Breast epithelium (tissue), 4 donors: ENCODE measurements at regions not wholly inside any gene's neighbourhood (a gene's known extent, or its start where the extent isn't known, plus 50 kb on each side); places are given as distances from the start of the nearest gene placed in this dataset.
"Not testable (repeated sequence)": the region's sequence is repeated elsewhere in the genome, so short reads cannot be mapped to it uniquely, and the experiment has no call there.

Source experiments
- DNase-seq, 2 donors: peaks; one replicate each; pipeline ENCODE4 v3.0.0-alpha.2; 2019; ENCODE audit warnings: low spot score in 2 of 2
- H3K27ac ChIP-seq, 2 donors: fragments of 200-600 bp; sonication (generic) in 1 of 2; one replicate each; pipeline ENCODE4 v1.5.1; 2016 to 2019; ENCODE audit warnings: mild to moderate bottlenecking in 1 of 2
- H3K27me3 ChIP-seq, 2 donors: fragments of 200-600 bp; sonication (generic) in 1 of 2; one replicate each; pipeline versions ENCODE4 v1.5.1 to v1.6.0; 2017 to 2019; ENCODE audit warnings: control low read depth in 1 of 2, mild to moderate bottlenecking in 1 of 2
- H3K36me3 ChIP-seq: fragments of 200-600 bp; one replicate; pipeline ENCODE4 v1.5.1; 2019
- H3K4me1 ChIP-seq, 2 donors: fragments of 200-600 bp; sonication (generic); one replicate each; pipeline ENCODE4 v1.5.1; 2016 to 2019; ENCODE audit warnings: control low read depth in 1 of 2
- H3K4me3 ChIP-seq, 3 donors: fragments of 200-600 bp; sonication (generic); 1 replicate in 2 of 3; 2 replicates in 1 of 3; pipeline ENCODE4 v1.5.1; 2016 to 2019; ENCODE audit warnings: mild to moderate bottlenecking in 3 of 3, moderate library complexity in 2 of 3
- H3K9me3 ChIP-seq, 2 donors: fragments of 200-600 bp; sonication (generic) in 1 of 2; one replicate each; pipeline ENCODE4 v1.5.1; 2016 to 2019; ENCODE audit warnings: control low read depth in 1 of 2
- CTCF ChIP-seq, 3 donors: fragments of 450-650 bp; IDR thresholded peaks; one replicate each; pipeline ENCODE4 v1.5.1; 2016 to 2017; ENCODE audit warnings: antibody characterized with exemption in 3 of 3, mild to moderate bottlenecking in 3 of 3, moderate library complexity in 3 of 3
- POLR2A ChIP-seq: fragments of 450-650 bp; IDR thresholded peaks from one replicate; pipeline ENCODE4 v1.6.1; 2016; ENCODE audit warnings: antibody characterized with exemption, mild to moderate bottlenecking, moderate library complexity
- POLR2AphosphoS5 ChIP-seq, 3 donors: sonication (generic); formaldehyde crosslinking; IDR thresholded peaks; one replicate each; pipeline ENCODE4 v1.6.1; 2017; ENCODE audit warnings: antibody characterized with exemption in 3 of 3
- intact Hi-C: fragments of 100-400 bp; cut with DNase I; formaldehyde crosslinking; loops from one replicate; pipeline ENCODE4 v1.15.1; 2023; ENCODE audit warnings: low total_unique reads

GRCh38 chr7:69246758-69247157 lies 351.5 kb upstream of the AUTS2 start:
- no peak for DNase-seq
- Histone ChIP-seq H3K4me3 (no peak overlapping the region), H3K27me3 (no peaks in the 10 kb centered on the region), H3K9me3 (peaks cover 0 to 4% of the 10 kb centered on the region in 2 donors), H3K27ac (no peak overlapping the region), H3K36me3 (no peaks in the 10 kb centered on the region), H3K4me1 (no peaks in the 10 kb centered on the region)
- TF ChIP-seq POLR2A (no peak), CTCF (IDR thresholded peaks at IDR 0.05) (no peak), POLR2AphosphoS5 (IDR thresholded peaks at IDR 0.05) (no peak)
- intact Hi-C loops = loop anchor here (10.0 kb wide), 1 partner anchor 1598 kb away; no protein-coding TSS in a partner anchor

GRCh38 chr7:69248382-69248828 lies 349.9 kb upstream of the AUTS2 start:
- intact Hi-C loops = loop anchor here (10.0 kb wide), 1 partner anchor 1596 kb away; no protein-coding TSS in a partner anchor

GRCh38 chr7:69250958-69251357 lies 347.3 kb upstream of the AUTS2 start:
- intact Hi-C loops = no loop called here
- TF ChIP-seq CTCF (IDR thresholded peaks at IDR 0.05) (no peak), POLR2A (no peak), POLR2AphosphoS5 (IDR thresholded peaks at IDR 0.05) (no peak)

More at GRCh38 chr7:69248382-69248828, 349.9 kb upstream of the AUTS2 start:
- H3K9me3 ChIP-seq, H3K4me3 ChIP-seq, H3K27me3 ChIP-seq, DNase-seq, H3K36me3 ChIP-seq, H3K27ac ChIP-seq, H3K4me1 ChIP-seq: not testable (repeated sequence)

GRCh38 chr7:69254643-69255042 lies 343.6 kb upstream of the AUTS2 start:
- Histone ChIP-seq H3K27me3 (no peaks in the 10 kb centered on the region), H3K4me3 (no peak overlapping the region), H3K36me3 (no peaks in the 10 kb centered on the region), H3K4me1 (no peaks in the 10 kb centered on the region), H3K27ac (no peak overlapping the region), H3K9me3 (peaks cover 0 to 6% of the 10 kb centered on the region in 2 donors)
- DNase-seq = no peak
- intact Hi-C loops = no loop called here
- TF ChIP-seq POLR2A (no peak), POLR2AphosphoS5 (IDR thresholded peaks at IDR 0.05) (no peak), CTCF (IDR thresholded peaks at IDR 0.05) (no peak)

More at GRCh38 chr7:69250958-69251357, 347.3 kb upstream of the AUTS2 start:
- DNase-seq = no peak
- no peaks in the 10 kb centered on the region for H3K4me1 ChIP-seq
- H3K36me3 ChIP-seq = no peaks in the 10 kb centered on the region
- peaks cover 0 to 6% of the 10 kb centered on the region in 2 donors for H3K9me3 ChIP-seq
- no peaks in the 10 kb centered on the region for H3K27me3 ChIP-seq
- H3K27ac ChIP-seq = no peak overlapping the region
- H3K4me3 ChIP-seq = no peak overlapping the region

- TF ChIP-seq POLR2A = no peak
- peak in 1 of 3 donors; percentile 41 for TF ChIP-seq POLR2AphosphoS5 (IDR thresholded peaks at IDR 0.05)
These were observed 341.6 kb upstream of the AUTS2 start for GRCh38 chr7:69256634-69257081.

GRCh38 chr7:69257592-69257991 lies 340.7 kb upstream of the AUTS2 start:
- Histone ChIP-seq H3K27ac (no peak overlapping the region), H3K4me3 (no peak overlapping the region), H3K9me3 (no peaks in the 10 kb centered on the region), H3K36me3 (no peaks in the 10 kb centered on the region), H3K27me3 (no peaks in the 10 kb centered on the region), H3K4me1 (no peaks in the 10 kb centered on the region)
- intact Hi-C loops = no loop called here
- no peak for DNase-seq
- TF ChIP-seq POLR2AphosphoS5 (IDR thresholded peaks at IDR 0.05) (no peak), POLR2A (no peak), CTCF (IDR thresholded peaks at IDR 0.05) (no peak)

More at GRCh38 chr7:69256634-69257081, 341.6 kb upstream of the AUTS2 start:
- no peaks in the 10 kb centered on the region for H3K4me1 ChIP-seq
- no peaks in the 10 kb centered on the region for H3K36me3 ChIP-seq
- intact Hi-C loops = no loop called here
- H3K27me3 ChIP-seq = no peaks in the 10 kb centered on the region
- DNase-seq = peak in 1 of 2 donors; percentile 62
- peaks cover 0 to 3% of the 10 kb centered on the region in 2 donors for H3K9me3 ChIP-seq
- no peak overlapping the region for H3K4me3 ChIP-seq
- no peak overlapping the region for H3K27ac ChIP-seq
